ENCODE measurements at regions not wholly inside any gene's neighbourhood (a gene's known extent, or its start where the extent isn't known, plus 50 kb on each side); places are given as distances from the start of the nearest gene placed in this dataset.
"Not testable (repeated sequence)": the region's sequence is repeated elsewhere in the genome, so short reads cannot be mapped to it uniquely, and the experiment has no call there.

DNA sequence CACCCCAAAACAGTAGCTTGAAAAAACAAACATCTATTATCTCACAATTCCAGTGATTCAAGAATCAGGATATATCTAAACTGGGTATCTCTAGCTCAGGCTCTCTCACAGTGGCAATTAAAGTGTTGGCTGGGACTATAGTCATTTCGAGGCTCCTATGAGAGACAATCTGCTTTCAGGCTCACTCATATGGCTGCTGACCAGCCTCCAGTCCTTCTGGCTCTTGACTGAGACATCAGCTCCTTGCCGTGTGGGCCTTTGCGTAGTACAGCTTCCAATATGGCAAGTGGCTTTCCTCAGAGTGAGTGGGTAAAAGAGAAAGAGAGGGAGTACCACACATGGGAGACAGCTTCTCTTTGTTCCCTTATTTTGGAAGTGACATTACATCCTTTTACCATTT, 327.2 kb downstream of the CENPW start:
- no peak overlapping the region for H3K4me3 ChIP-seq (ENCODE audit: low read depth, low read length)
- TF ChIP-seq CTCF (IDR thresholded peaks at IDR 0.05; ENCODE audit: insufficient read depth, low read depth, low read length), result no peak
- DNase-seq (ENCODE audit: low read depth), result no peak

GRCh38 chr6:126667728-126668127, 327.8 kb downstream of the CENPW start:
- no peak for TF ChIP-seq CTCF (IDR thresholded peaks at IDR 0.05; ENCODE audit: insufficient read depth, low read depth, low read length)
- no peak overlapping the region for H3K4me3 ChIP-seq (ENCODE audit: low read depth, low read length)
- no peak for DNase-seq (ENCODE audit: low read depth)

DNA sequence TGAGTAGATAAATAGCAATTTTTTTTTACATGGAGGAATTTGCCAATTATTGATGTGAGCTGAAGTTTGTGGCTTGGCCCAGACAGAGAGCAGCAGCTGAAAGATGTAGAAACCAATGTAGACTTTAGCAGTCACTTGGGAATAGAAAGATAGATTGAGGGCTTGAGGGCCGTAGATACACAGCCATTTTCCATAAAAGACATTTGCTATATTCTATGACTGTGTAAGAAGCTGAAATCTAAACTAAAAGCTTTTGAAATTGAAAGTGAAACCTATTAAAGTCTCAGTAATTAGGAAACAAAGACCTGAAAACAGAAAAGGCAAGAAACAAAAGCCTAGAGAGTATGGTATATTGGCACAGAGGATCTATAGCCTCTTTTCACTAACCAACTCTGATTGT, 332.7 kb downstream of the CENPW start:
- TF ChIP-seq CTCF (IDR thresholded peaks at IDR 0.05; ENCODE audit: insufficient read depth, low read depth, low read length), result no peak
- H3K4me3 ChIP-seq (ENCODE audit: low read depth, low read length), result no peak overlapping the region
- DNase-seq (ENCODE audit: low read depth), result peak; percentile 13

DNA sequence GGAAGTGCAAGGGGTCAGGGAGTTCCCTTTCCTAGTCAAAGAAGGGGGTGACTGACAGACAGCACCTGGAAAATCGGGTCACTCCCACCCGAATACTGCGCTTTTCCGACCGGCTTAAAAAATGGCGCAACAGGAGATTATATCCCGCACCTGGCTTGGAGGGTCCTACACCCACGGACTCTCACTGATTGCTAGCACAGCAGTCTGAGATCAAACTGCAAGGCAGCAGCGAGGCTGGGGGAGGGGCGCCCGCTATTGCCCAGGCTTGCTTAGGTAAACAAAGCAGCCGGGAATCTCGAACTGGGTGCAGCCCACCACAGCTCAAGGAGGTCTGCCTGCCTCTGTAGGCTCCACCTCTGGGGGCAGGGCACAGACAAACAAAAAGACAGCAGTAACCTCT, 333.8 kb downstream of the CENPW start:
- not testable (repeated sequence) for H3K4me3 ChIP-seq (ENCODE audit: low read depth, low read length); DNase-seq (ENCODE audit: low read depth)

GRCh38 chr6:126682440-126682839, 342.5 kb downstream of the CENPW start:
- no peak overlapping the region for H3K4me3 ChIP-seq (ENCODE audit: low read depth, low read length)
- DNase-seq (ENCODE audit: low read depth), result peak; percentile 25
- TF ChIP-seq CTCF (IDR thresholded peaks at IDR 0.05; ENCODE audit: insufficient read depth, low read depth, low read length), result no peak

GRCh38 chr6:126685182-126685581, 345.3 kb downstream of the CENPW start:
- TF ChIP-seq CTCF (IDR thresholded peaks at IDR 0.05; ENCODE audit: insufficient read depth, low read depth, low read length), result no peak
- no peak for DNase-seq (ENCODE audit: low read depth)
- no peak overlapping the region for H3K4me3 ChIP-seq (ENCODE audit: low read depth, low read length)

- no peak overlapping the region for H3K4me3 ChIP-seq (ENCODE audit: low read depth, low read length)
- TF ChIP-seq CTCF (IDR thresholded peaks at IDR 0.05; ENCODE audit: insufficient read depth, low read depth, low read length), result no peak
- DNase-seq (ENCODE audit: low read depth), result no peak
Observed at GRCh38 chr6:126696921-126697693, 357.2 kb downstream of the CENPW start.
